GM23248 (cell line): ENCODE measurements at regions not wholly inside any gene's neighbourhood (a gene's known extent, or its start where the extent isn't known, plus 50 kb on each side); places are given as distances from the start of the nearest gene placed in this dataset.

Source experiments
- DNase-seq: peaks from one replicate; pipeline ENCODE4 v3.0.0-alpha.2; 2015
- H2AFZ ChIP-seq: fragments of 200-600 bp; sonication (generic); 2 replicates; pipeline ENCODE4 v1.6.1; 2016; ENCODE audit warnings: antibody characterized with exemption
- H3F3A ChIP-seq: fragments of 200-600 bp; sonication (generic); 2 replicates; pipeline ENCODE4 v1.6.1; 2016; ENCODE audit warnings: mild to moderate bottlenecking, antibody characterized with exemption, mixed run types; ENCODE audit not compliant: insufficient read depth
- H3K27ac ChIP-seq: fragments of 200-600 bp; sonication (generic); 2 replicates; pipeline ENCODE4 v1.5.1; 2016; ENCODE audit warnings: mild to moderate bottlenecking
- H3K27me3 ChIP-seq: fragments of 200-600 bp; sonication (generic); replicated peaks from 2 replicates; pipeline ENCODE4 v1.6.1; 2016; ENCODE audit warnings: mild to moderate bottlenecking; ENCODE audit not compliant: insufficient read depth
- H3K36me3 ChIP-seq: fragments of 200-600 bp; sonication (generic); 2 replicates; pipeline ENCODE4 v1.6.1; 2016; ENCODE audit warnings: low read depth, mild to moderate bottlenecking
- H3K4me1 ChIP-seq: fragments of 200-600 bp; sonication (generic); 2 replicates; pipeline ENCODE4 v1.6.1; 2016; ENCODE audit warnings: mild to moderate bottlenecking; ENCODE audit not compliant: insufficient read depth
- H3K4me2 ChIP-seq: fragments of 200-600 bp; sonication (generic); one replicate; pipeline ENCODE4 v1.6.1; 2016; ENCODE audit warnings: mild to moderate bottlenecking; ENCODE audit not compliant: unreplicated experiment
- H3K4me3 ChIP-seq: fragments of 200-600 bp; sonication (generic); 2 replicates; pipeline ENCODE4 v1.5.1; 2016; ENCODE audit warnings: mild to moderate bottlenecking
- H3K79me2 ChIP-seq: fragments of 200-600 bp; sonication (generic); 2 replicates; pipeline ENCODE4 v1.6.1; 2016; ENCODE audit warnings: mild to moderate bottlenecking; ENCODE audit not compliant: insufficient read depth
- H3K9ac ChIP-seq: fragments of 200-600 bp; sonication (generic); 2 replicates; pipeline ENCODE4 v1.6.1; 2016; ENCODE audit warnings: mild to moderate bottlenecking
- H3K9me2 ChIP-seq: fragments of 200-600 bp; sonication (generic); 2 replicates; pipeline ENCODE4 v1.6.1; 2016; ENCODE audit warnings: mixed run types, mild to moderate bottlenecking, moderate library complexity; ENCODE audit not compliant: insufficient read depth
- H3K9me3 ChIP-seq: fragments of 200-600 bp; sonication (generic); one replicate; pipeline ENCODE4 v1.6.1; 2017; ENCODE audit warnings: low read depth
- H4K20me1 ChIP-seq: fragments of 200-600 bp; sonication (generic); 2 replicates; pipeline ENCODE4 v1.6.0; 2016; ENCODE audit not compliant: insufficient read depth
- EZH2 ChIP-seq: fragments of 200-600 bp; sonication (generic); IDR thresholded peaks from 2 replicates; pipeline ENCODE4 v1.6.1; 2018; ENCODE audit warnings: antibody characterized with exemption, mild to moderate bottlenecking; ENCODE audit not compliant: insufficient read depth, poor library complexity, severe bottlenecking
- EZH2phosphoT487 ChIP-seq: fragments of 200-600 bp; sonication (generic); IDR thresholded peaks from 2 replicates; pipeline ENCODE4 v1.6.1; 2018; ENCODE audit warnings: antibody characterized with exemption, moderate library complexity, mild to moderate bottlenecking, low read depth; ENCODE audit not compliant: insufficient read depth
- WGBS, 2 experiments: methylation state at CpG; one replicate each; pipeline ENCODE4 v1.1.6; 2015 to 2017; ENCODE audit warnings: low lambda C conversion rate in 2 of 2, low coverage in 1 of 2; ENCODE audit errors: missing lambda C conversion rate in 2 of 2; 5-methylcytosine and 5-hydroxymethylcytosine counted together
- in situ Hi-C: fragments of 300-500 bp; cut with MboI; formaldehyde crosslinking; loops from 2 replicates; pipeline ENCODE4 v1.15.0; 2020

DNA sequence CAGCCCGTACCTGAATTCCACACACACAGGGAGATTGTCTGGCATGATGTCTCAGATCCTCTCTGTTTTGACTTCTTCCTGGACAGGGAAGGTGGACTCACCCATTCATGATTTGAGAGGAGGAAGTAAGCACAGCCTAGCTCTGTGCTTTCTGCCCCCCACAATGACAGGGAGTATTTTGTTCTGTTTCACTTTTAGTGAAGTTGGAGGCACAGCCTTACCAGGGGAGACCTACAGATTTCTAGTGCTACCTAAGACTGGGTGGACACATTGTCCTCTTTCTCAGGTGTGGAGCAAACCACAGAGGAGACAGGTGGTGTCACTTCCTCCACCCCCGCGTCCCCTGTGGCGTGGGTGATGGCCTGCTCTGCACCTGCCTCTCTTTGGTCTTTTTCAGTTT is 408.6 kb upstream of the PFKP start:
- no peak for TF ChIP-seq EZH2
- TF ChIP-seq EZH2phosphoT487 = no peak
- Histone ChIP-seq H3K9ac (no peak overlapping the region), H3K79me2 (no peaks in the 10 kb centered on the region), H2AFZ (no peak overlapping the region), H3K4me2 (no peak overlapping the region), H3K9me2 (no peaks in the 10 kb centered on the region), H4K20me1 (no peaks in the 10 kb centered on the region), H3K36me3 (no peaks in the 10 kb centered on the region), H3K27ac (no peak overlapping the region), H3K27me3 (no peaks in the 10 kb centered on the region), H3K4me3 (no peak overlapping the region), H3K9me3 (no peaks in the 10 kb centered on the region), H3F3A (no peaks in the 10 kb centered on the region), H3K4me1 (no peaks in the 10 kb centered on the region)
- DNase-seq = no peak
- 14 to 22% methylated on average over 4 of the region's 4 CpGs for WGBS, 2 experiments
- in situ Hi-C loops = no loop called here

DNA sequence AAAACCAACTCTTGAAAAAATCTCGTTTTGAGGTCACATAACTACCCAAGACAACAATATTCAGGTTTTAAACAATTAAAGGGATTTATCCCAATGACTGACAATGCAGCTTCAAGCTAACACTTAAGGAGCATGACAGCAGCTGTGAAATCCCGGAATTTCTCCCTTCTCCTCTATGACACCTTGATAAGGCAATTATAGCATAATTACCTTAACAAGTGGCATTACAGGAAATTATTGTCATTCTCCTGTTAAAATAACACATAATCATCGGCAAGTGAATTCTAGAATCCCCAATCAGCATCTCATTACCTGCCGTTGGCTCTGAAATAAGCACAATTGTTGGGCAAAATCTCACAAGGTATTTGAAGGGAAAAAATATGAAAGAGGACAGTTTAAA is 417.0 kb upstream of the PFKP start:
- H3K9me3 ChIP-seq = no peaks in the 10 kb centered on the region
- H3K27ac ChIP-seq = no peak overlapping the region
- H3K9ac ChIP-seq = no peak overlapping the region
- H3K4me1 ChIP-seq = no peaks in the 10 kb centered on the region
- H4K20me1 ChIP-seq = no peaks in the 10 kb centered on the region
- no peaks in the 10 kb centered on the region for H3F3A ChIP-seq
- WGBS, 2 experiments = 9 to 13% methylated on average over 4 of the region's 4 CpGs
- no peak overlapping the region for H2AFZ ChIP-seq
- no peak for DNase-seq
- H3K9me2 ChIP-seq = no peaks in the 10 kb centered on the region
- no peaks in the 10 kb centered on the region for H3K27me3 ChIP-seq
- no peaks in the 10 kb centered on the region for H3K79me2 ChIP-seq
- in situ Hi-C loops = no loop called here
- H3K36me3 ChIP-seq = no peaks in the 10 kb centered on the region
- H3K4me3 ChIP-seq = no peak overlapping the region
- H3K4me2 ChIP-seq = no peak overlapping the region
- TF ChIP-seq EZH2phosphoT487 (no peak), EZH2 (no peak)

DNA sequence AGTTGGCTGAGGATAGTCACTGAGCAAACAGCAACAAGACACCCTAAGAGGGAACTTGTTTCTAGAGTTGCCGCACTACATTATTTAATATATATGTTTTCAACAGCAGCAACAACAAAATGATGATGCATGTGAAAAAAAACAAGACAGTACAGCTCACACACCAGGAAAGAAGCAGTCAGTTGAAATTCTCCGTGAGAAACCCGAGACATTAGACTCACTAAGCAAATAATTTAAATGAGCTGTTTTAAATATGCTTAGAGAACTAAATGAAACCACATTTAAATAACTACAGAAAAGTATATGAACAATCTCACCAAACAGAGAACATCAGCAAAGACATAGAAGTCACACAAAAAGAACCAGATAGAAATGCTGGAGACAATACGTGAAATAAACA is 426.3 kb upstream of the PFKP start:
- Histone ChIP-seq H3F3A (no peaks in the 10 kb centered on the region), H2AFZ (no peak overlapping the region), H3K9me2 (no peaks in the 10 kb centered on the region), H3K4me2 (no peak overlapping the region), H3K4me3 (no peak overlapping the region), H4K20me1 (no peaks in the 10 kb centered on the region), H3K9ac (no peak overlapping the region), H3K9me3 (no peaks in the 10 kb centered on the region), H3K36me3 (no peaks in the 10 kb centered on the region), H3K27me3 (no peaks in the 10 kb centered on the region), H3K79me2 (no peaks in the 10 kb centered on the region), H3K4me1 (no peaks in the 10 kb centered on the region), H3K27ac (no peak overlapping the region)
- in situ Hi-C loops = no loop called here
- TF ChIP-seq EZH2 (no peak), EZH2phosphoT487 (no peak)
- no peak for DNase-seq
- WGBS, 2 experiments = 3 to 6% methylated on average over 4 of the region's 4 CpGs

DNA sequence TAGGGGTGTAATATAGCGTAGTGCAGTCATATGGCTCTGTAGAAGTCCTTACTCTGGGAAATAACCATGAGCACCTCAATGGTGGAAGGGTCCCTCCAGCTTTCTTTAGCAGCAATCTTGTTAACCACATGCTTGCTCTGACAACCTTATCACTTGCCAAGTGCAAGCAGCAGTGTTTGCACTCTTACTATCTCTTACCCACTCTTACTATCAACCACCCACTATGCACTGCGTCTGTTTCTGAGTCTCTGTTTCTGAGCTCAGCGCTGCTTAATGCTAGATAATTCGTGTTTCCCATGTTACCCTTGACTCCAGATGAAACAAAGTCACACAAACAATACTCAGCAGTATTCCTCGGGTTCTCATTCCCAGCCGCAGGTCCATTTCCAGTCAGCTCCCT is 433.7 kb upstream of the PFKP start:
- Histone ChIP-seq H3K4me3 (no peak overlapping the region), H3K9me2 (no peaks in the 10 kb centered on the region), H3K4me1 (no peaks in the 10 kb centered on the region), H3K27me3 (no peaks in the 10 kb centered on the region), H3K9me3 (no peaks in the 10 kb centered on the region), H3K36me3 (no peaks in the 10 kb centered on the region), H2AFZ (no peak overlapping the region), H3K9ac (no peak overlapping the region), H3K27ac (no peak overlapping the region), H4K20me1 (no peaks in the 10 kb centered on the region), H3F3A (no peaks in the 10 kb centered on the region), H3K79me2 (no peaks in the 10 kb centered on the region), H3K4me2 (no peak overlapping the region)
- TF ChIP-seq EZH2 = no peak
- TF ChIP-seq EZH2phosphoT487 = no peak
- 30 to 31% methylated on average over 6 of the region's 6 CpGs for WGBS, 2 experiments
- no peak for DNase-seq
- in situ Hi-C loops = no loop called here

DNA sequence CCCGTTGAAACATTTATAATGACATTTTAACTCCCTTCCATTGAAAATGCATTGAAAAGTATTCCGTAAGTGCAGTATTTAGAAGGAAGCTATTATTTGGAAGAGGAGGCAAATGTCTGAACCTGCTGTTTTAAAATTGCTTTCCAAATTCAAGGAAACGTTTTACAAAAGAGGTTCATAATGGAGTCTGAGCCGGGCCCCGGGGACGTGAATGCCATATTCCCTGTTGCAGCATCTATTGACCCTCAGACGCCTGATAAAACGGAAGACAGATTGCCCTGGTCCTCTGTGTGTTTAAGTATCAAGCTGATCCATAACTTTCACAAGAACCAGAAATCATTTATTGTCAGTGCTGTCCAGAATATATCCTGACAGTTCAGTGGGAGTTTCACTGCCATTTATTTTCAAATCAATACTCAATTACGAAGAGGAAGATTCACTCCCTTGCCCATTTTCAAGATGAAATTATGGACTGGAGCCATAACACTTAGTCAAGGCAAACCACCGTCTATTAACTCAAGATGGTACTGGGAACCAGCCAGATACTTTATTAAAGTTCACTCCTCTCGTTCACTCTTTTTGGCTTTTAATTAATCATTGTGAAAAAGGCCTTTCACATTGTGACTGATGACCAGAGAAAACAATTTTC is 435.7 kb upstream of the PFKP start:
- H3K4me1 ChIP-seq = no peaks in the 10 kb centered on the region
- no peak overlapping the region for H2AFZ ChIP-seq
- no peaks in the 10 kb centered on the region for H3K79me2 ChIP-seq
- TF ChIP-seq EZH2 (no peak), EZH2phosphoT487 (no peak)
- H3K9me2 ChIP-seq = no peaks in the 10 kb centered on the region
- no peak overlapping the region for H3K9ac ChIP-seq
- H3K4me2 ChIP-seq = no peak overlapping the region
- H3K9me3 ChIP-seq = no peaks in the 10 kb centered on the region
- 5 to 8% methylated on average over 11 of the region's 11 CpGs for WGBS, 2 experiments
- in situ Hi-C loops = no loop called here
- H3F3A ChIP-seq = no peaks in the 10 kb centered on the region
- no peaks in the 10 kb centered on the region for H4K20me1 ChIP-seq
- no peaks in the 10 kb centered on the region for H3K36me3 ChIP-seq
- H3K4me3 ChIP-seq = no peak overlapping the region
- H3K27ac ChIP-seq = no peak overlapping the region
- H3K27me3 ChIP-seq = no peaks in the 10 kb centered on the region
- no peak for DNase-seq
